PC-3 (cell line): ENCODE measurements at regions not wholly inside any gene's neighbourhood (a gene's known extent, or its start where the extent isn't known, plus 50 kb on each side); places are given as distances from the start of the nearest gene placed in this dataset.

Experiments used
- CTCF ChIP-seq: fragments of 300-600 bp; sonication (generic); conservative IDR thresholded peaks from 2 replicates; pipeline ENCODE4 v1.5.1; 2017; ENCODE audit warnings: antibody characterized with exemption, low read depth, mild to moderate bottlenecking, low read length
- EZH2phosphoT487 ChIP-seq: fragments of 300-600 bp; sonication (generic); IDR thresholded peaks from 2 replicates; pipeline ENCODE4 v1.6.1; 2018; ENCODE audit warnings: mild to moderate bottlenecking, antibody characterized with exemption, low read length, borderline replicate concordance

DNA sequence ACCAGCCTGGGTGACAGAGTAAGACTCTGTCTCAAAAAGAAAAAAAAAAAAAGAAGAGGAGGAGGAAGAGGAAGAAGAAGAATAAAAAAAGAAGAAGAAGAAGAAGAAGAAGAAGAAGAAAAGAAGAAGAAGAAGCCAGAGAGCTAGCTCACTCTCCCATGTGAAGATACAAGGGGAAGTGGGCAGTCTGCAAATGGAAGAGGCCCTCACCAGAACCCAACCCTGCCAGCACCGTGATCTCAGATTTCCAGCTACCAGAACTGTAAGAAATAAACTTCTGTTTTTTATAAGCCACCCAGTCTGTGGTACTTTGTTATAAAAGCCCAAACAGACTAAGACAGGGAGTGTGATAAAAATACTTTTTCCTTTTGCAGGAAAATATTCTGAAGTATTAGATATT is 130.7 kb downstream of the ETNK1 start:
- no peak for TF ChIP-seq CTCF
- TF ChIP-seq EZH2phosphoT487 = no peak
